HCT116 (cell line): ENCODE measurements at regions not wholly inside any gene's neighbourhood (a gene's known extent, or its start where the extent isn't known, plus 50 kb on each side); places are given as distances from the start of the nearest gene placed in this dataset.

ENCODE experiments used
- ATAC-seq: fragments of 200-7000 bp; cut with Tn5 transposase; 2 replicates; pipeline ENCODE4 v1.9.1; 2020; ENCODE audit warnings: mild to moderate bottlenecking, moderate library complexity
- BruUV-seq: library from RNA; stranded (reverse); fragments of 400-500 nt; replicated peaks from 2 replicates; lab custom pipeline; 2021; lab: Mats Ljungman, UMichigan
- CTCF ChIA-PET: fragments of 300-600 bp; sonication (Branson Sonifier 250); formaldehyde crosslinking; loops from one replicate; lab custom pipeline; 2021; ENCODE audit warnings: antibody characterized with exemption; lab: Charles Lee
- POLR2A ChIA-PET: fragments of 300-600, 350-600 bp; sonication (Branson Sonifier 250); formaldehyde crosslinking; loops from one replicate; lab custom pipeline; 2021; ENCODE audit warnings: antibody characterized with exemption; lab: Charles Lee
- RAD21 ChIA-PET, 2 experiments: fragments of 300-600 bp; sonication (Branson Sonifier 250); formaldehyde crosslinking; loops; one replicate each; lab custom pipeline; 2023; ENCODE audit warnings: low total read pairs in 2 of 2; ENCODE audit not compliant: uncharacterized antibody in 2 of 2, unreplicated experiment in 2 of 2, low non-redundant PET in 1 of 2; lab: Charles Lee
- DNase-seq: peaks from one replicate; pipeline ENCODE4 v3.0.0-alpha.2; 2010; ENCODE audit warnings: low read depth, low spot score
- H2AFZ ChIP-seq: fragments of 200-600 bp; shearing (Covaris generic), sonication (generic); 2 replicates; pipeline ENCODE4 v1.6.1; 2017; ENCODE audit warnings: low read depth, mixed run types, mixed read lengths, antibody characterized with exemption, low read length; ENCODE audit not compliant: poor library complexity, severe bottlenecking
- H3K27ac ChIP-seq: 2 replicates; pipeline ENCODE4 v1.5.1; 2012; ENCODE audit warnings: low read depth, low read length
- H3K27me3 ChIP-seq: fragments of 200-600 bp; sonication (generic); 2 replicates; pipeline ENCODE4 v1.6.1; 2016; ENCODE audit warnings: mixed run types, low read length, mixed read lengths; ENCODE audit not compliant: insufficient read depth
- H3K36me3 ChIP-seq, 2 experiments: fragments of 200-500 bp in 1 of 2; fragments of 200-600 bp in 1 of 2; sonication (Bioruptor generic) in 1 of 2; sonication (generic) in 1 of 2; 2 replicates each; pipeline versions ENCODE4 v1.5.1 to v1.6.1; 2014 to 2016; ENCODE audit warnings: low read length in 2 of 2, inconsistent platforms in 1 of 2, mixed read lengths in 1 of 2, mixed run types in 1 of 2; ENCODE audit not compliant: insufficient read depth in 2 of 2, control insufficient read depth in 1 of 2
- H3K4me1 ChIP-seq, 2 experiments: fragments of 200-600 bp in 1 of 2; sonication (generic) in 1 of 2; 2 replicates each; pipeline versions ENCODE4 v1.5.1 to v1.6.1; 2012 to 2017; ENCODE audit warnings: low read length in 2 of 2, inconsistent platforms in 1 of 2, mild to moderate bottlenecking in 1 of 2, mixed read lengths in 1 of 2, mixed run types in 1 of 2, moderate library complexity in 1 of 2; ENCODE audit not compliant: insufficient read depth in 2 of 2, control insufficient read depth in 1 of 2
- H3K4me2 ChIP-seq: fragments of 200-600 bp; sonication (generic); 2 replicates; pipeline ENCODE4 v1.6.1; 2017; ENCODE audit warnings: mixed run types, low read length, mixed read lengths
- H3K4me3 ChIP-seq, 2 experiments: fragments of 200-600 bp in 1 of 2; sonication (generic) in 1 of 2; replicated peaks in 1 of 2; 2 replicates each; pipeline ENCODE4 v1.5.1; 2011 to 2016; ENCODE audit warnings: low read length in 2 of 2, control low read depth in 1 of 2, low read depth in 1 of 2, mild to moderate bottlenecking in 1 of 2, mixed read lengths in 1 of 2, mixed run types in 1 of 2
- H3K79me2 ChIP-seq: fragments of 200-600 bp; sonication (generic); 2 replicates; pipeline ENCODE4 v1.6.1; 2017; ENCODE audit warnings: mild to moderate bottlenecking, mixed run types, low read length, moderate library complexity, mixed read lengths; ENCODE audit not compliant: insufficient read depth
- H3K9ac ChIP-seq: fragments of 200-600 bp; sonication (generic); 2 replicates; pipeline ENCODE4 v1.6.1; 2016; ENCODE audit warnings: low read length, mixed read lengths
- H3K9me2 ChIP-seq: fragments of 200-600 bp; sonication (generic), shearing (Covaris generic); 2 replicates; pipeline ENCODE4 v1.6.1; 2017; ENCODE audit warnings: mixed run types, mild to moderate bottlenecking, moderate library complexity; ENCODE audit not compliant: insufficient read depth
- H3K9me3 ChIP-seq, 2 experiments: fragments of 200-500 bp in 1 of 2; fragments of 200-600 bp in 1 of 2; sonication (Bioruptor generic) in 1 of 2; sonication (generic) in 1 of 2; 2 replicates each; pipeline ENCODE4 v1.6.1; 2014 to 2017; ENCODE audit warnings: low read length in 2 of 2, mixed read lengths in 2 of 2, inconsistent platforms in 1 of 2, low read depth in 1 of 2, mild to moderate bottlenecking in 1 of 2, mixed run types in 1 of 2, moderate library complexity in 1 of 2; ENCODE audit not compliant: control insufficient read depth in 1 of 2, insufficient read depth in 1 of 2
- H4K20me1 ChIP-seq: fragments of 200-600 bp; sonication (generic), shearing (Covaris generic); 2 replicates; pipeline ENCODE4 v1.6.1; 2017; ENCODE audit warnings: mixed run types, mild to moderate bottlenecking, moderate library complexity; ENCODE audit not compliant: insufficient read depth
- CBX3 ChIP-seq: IDR thresholded peaks from 2 replicates; pipeline ENCODE4 v1.6.1; 2012; ENCODE audit warnings: low read depth
- CEBPB ChIP-seq: IDR thresholded peaks from 2 replicates; pipeline ENCODE4 v1.6.1; 2012; ENCODE audit warnings: low read depth
- CTCF ChIP-seq, 3 experiments: fragments of 200-600 bp in 1 of 3; sonication (generic) in 1 of 3; IDR thresholded peaks in 2 of 3; conservative IDR thresholded peaks in 1 of 3; 2 replicates each; pipeline ENCODE4 v1.5.1; 2012 to 2017; ENCODE audit warnings: low read depth in 2 of 3, low read length in 2 of 3, antibody characterized with exemption in 1 of 3, borderline replicate concordance in 1 of 3, control low read depth in 1 of 3, mild to moderate bottlenecking in 1 of 3, mixed read lengths in 1 of 3, mixed run types in 1 of 3, moderate library complexity in 1 of 3; ENCODE audit not compliant: insufficient read depth in 1 of 3
- EGR1 ChIP-seq: IDR thresholded peaks from 2 replicates; pipeline ENCODE4 v1.6.1; 2012; ENCODE audit warnings: low read depth
- JUND ChIP-seq: IDR thresholded peaks from 2 replicates; pipeline ENCODE4 v1.6.1; 2012
- MAX ChIP-seq: IDR thresholded peaks from 2 replicates; pipeline ENCODE4 v1.6.1; 2012
- RAD21 ChIP-seq: IDR thresholded peaks from 2 replicates; pipeline ENCODE4 v1.6.1; 2012; ENCODE audit warnings: low read depth, mild to moderate bottlenecking
- SIN3A ChIP-seq: IDR thresholded peaks from 2 replicates; pipeline ENCODE4 v1.6.1; 2012; ENCODE audit warnings: low read depth
- SRF ChIP-seq: IDR thresholded peaks from 2 replicates; pipeline ENCODE4 v1.6.1; 2012; ENCODE audit warnings: low read depth
- TCF7L2 ChIP-seq: IDR thresholded peaks from 2 replicates; pipeline ENCODE4 v1.7.0; 2011; ENCODE audit warnings: borderline replicate concordance, inconsistent platforms; ENCODE audit not compliant: insufficient read depth, insufficient read length; ENCODE audit errors: extremely low read depth
- YY1 ChIP-seq: IDR thresholded peaks from 2 replicates; pipeline ENCODE4 v1.6.1; 2011; ENCODE audit warnings: low read length, low read depth, moderate library complexity, mild to moderate bottlenecking; ENCODE audit not compliant: insufficient replicate concordance; ENCODE audit errors: extremely low read depth
- ZFX ChIP-seq: fragments of 450-650 bp; IDR thresholded peaks from 2 replicates; pipeline ENCODE4 v1.6.1; 2017
- ZNF274 ChIP-seq: fragments of 200-500 bp; sonication (Bioruptor generic); IDR thresholded peaks from 2 replicates; pipeline ENCODE4 v1.6.1; 2014; ENCODE audit warnings: mild to moderate bottlenecking, low read depth, low read length, inconsistent platforms
- intact Hi-C: fragments of 100-400 bp; cut with micrococcal nuclease; formaldehyde crosslinking; loops from 2 replicates; pipeline ENCODE4 v1.10.0; 2022
- TF ChIP-seq, protein P1 (sequence below): IDR thresholded peaks from 2 replicates; pipeline ENCODE4 v1.6.1; 2012

DNA sequence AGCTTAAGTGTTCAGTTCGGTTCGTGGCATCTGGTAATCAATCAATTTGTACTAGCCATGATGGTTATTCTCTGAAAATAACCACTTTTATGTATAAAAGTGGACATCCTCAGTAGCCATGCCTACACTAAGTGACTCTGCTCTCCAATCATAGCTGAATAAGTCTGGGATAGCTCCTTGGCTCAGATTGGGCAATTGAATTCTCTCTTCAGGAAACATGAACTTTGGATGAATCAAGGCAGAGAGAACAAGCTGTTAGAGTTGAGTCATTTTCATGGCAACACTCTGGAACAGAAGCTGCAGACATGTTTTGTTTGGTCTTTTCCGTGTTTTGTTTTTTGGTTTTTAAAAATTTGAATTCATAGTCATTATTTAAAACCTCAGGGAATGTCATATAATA lies 66.8 kb upstream of the TMEM164 start:
- BruUV-seq, result no TSS peak
- CTCF ChIA-PET, result no interaction called here

More for the DNA sequence above, 66.8 kb upstream of the TMEM164 start:
- Histone ChIP-seq H3K4me2 (no peak overlapping the region), H3K4me1 (no peaks in the 10 kb centered on the region), H3K4me3 (no peak overlapping the region), H3K9me3 (no peaks in the 10 kb centered on the region), H4K20me1 (no peaks in the 10 kb centered on the region), H3K9ac (no peak overlapping the region), H3K79me2 (no peaks in the 10 kb centered on the region), H3K36me3 (no peaks in the 10 kb centered on the region), H3K27me3 (no peaks in the 10 kb centered on the region), H3K9me2 (no peaks in the 10 kb centered on the region), H3K27ac (no peak overlapping the region), H2AFZ (no peak overlapping the region)
- ChIA-PET RAD21 (no interaction called here), POLR2A (no interaction called here)
- ATAC-seq (no peak), DNase-seq (no peak)
- intact Hi-C loops, result no loop called here
- TF ChIP-seq, protein P1, sequence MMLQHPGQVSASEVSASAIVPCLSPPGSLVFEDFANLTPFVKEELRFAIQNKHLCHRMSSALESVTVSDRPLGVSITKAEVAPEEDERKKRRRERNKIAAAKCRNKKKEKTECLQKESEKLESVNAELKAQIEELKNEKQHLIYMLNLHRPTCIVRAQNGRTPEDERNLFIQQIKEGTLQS, result no peak
- TF ChIP-seq YY1 (no peak), CEBPB (no peak), ZNF274 (no peak), SRF (no peak), EGR1 (no peak), JUND (no peak), CBX3 (no peak), MAX (no peak), ZFX (no peak), CTCF (IDR thresholded peaks at IDR 0.05 in 2 of 3, conservative IDR thresholded peaks at IDR 0.05 in 1 of 3; ENCODE audit: borderline replicate concordance in 1 of 3, insufficient read depth in 1 of 3, low read depth in 2 of 3, low read length in 2 of 3) (no peak), TCF7L2 (no peak), SIN3A (no peak), RAD21 (no peak)
